ENCODE measurements at regions not wholly inside any gene's neighbourhood (a gene's known extent, or its start where the extent isn't known, plus 50 kb on each side); places are given as distances from the start of the nearest gene placed in this dataset.

DNA sequence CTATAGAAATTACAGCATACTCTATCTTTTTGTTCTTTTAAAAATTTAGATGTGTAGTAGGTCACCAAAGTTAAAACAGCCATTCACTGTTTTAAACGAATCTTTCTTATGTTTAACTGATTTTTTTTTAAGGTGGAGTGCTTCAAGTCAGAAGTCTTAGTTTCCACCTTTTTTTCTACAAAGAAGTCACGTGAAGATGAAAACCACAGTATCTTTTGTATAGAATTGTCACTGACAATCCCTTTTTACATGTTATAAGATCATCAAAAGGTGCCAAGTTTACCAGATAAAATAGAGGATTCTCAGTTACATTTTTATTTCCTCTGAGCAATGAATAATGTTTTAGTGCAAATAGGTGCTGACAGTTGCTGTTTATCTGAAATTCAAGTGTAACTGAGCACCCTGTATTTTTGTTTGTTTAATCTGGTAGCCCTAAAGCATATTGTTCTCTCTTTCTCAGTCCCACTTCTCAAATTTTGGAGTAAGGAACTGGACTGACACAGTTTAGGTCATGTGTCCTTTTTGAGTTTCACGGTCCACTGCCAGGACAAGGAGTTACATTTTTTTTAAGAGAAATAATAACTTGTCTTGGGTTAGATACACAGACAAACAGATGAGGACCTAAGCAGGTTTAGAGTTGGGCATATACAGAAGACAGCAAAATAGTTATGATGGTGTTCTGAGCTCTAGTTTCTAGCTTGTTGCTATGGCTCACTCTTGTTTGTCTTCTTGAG lies 233.2 kb upstream of the MBL2 start:
- no peak for DNase-seq (ENCODE audit: low spot score)

DNA sequence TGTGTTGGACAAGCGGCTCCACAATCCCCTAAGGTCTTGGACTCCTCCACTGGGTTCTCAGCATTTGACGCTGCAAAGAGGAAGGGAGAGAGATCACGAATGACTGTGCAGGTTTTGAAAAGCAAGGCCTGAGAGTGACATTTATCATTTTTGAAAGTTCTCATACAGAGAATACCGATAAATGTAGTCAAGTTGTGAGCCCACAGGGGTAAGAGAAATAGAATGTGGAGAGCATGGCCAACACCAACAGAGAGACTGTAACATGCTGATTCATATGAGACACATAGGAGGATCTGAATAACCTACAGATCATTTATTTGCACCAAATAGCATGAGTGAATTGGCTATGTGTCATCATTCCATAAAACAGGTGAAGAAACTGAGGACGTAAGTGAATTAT lies 230.5 kb upstream of the MBL2 start:
- DNase-seq (ENCODE audit: low spot score): no peak

DNA sequence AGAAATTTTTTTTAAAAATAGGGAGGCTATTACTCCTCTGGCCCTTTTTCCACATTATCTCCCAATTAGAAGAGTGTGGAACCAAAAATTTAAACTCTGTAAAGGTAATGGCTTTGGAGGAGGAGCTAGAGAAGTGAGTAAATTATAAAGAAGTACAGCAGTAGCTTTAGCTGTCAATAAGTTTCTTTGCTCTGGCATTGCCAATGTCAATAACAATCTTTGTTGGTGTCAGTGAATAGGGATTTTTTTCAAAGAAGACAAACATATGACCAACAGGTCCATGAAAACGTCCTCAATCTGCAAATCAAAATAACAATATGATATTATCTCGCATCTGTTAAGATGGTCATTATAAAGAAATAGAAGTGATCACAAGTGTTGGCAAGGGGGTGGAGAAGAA lies 227.1 kb upstream of the MBL2 start:
- DNase-seq (ENCODE audit: low spot score): no peak

DNA sequence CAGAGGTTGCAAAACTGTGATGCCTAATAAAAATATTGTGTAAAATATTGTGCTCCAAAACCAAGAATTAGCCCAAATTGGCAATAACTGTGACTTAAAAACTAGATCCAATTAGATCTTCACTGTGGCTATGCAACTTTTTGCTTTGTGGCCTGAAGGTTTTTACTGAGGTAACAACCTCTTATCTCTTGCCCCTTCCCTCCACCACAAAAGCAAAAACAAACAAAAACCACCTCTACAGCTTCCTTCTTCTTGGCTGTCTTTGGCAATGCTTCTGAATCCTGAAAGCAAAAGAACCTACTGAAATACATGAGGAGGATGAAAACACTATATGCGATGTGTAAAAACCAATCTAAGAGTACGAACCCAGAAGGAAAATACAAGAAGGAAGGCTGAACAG lies 226.7 kb upstream of the MBL2 start:
- DNase-seq (ENCODE audit: low spot score): no peak

DNA sequence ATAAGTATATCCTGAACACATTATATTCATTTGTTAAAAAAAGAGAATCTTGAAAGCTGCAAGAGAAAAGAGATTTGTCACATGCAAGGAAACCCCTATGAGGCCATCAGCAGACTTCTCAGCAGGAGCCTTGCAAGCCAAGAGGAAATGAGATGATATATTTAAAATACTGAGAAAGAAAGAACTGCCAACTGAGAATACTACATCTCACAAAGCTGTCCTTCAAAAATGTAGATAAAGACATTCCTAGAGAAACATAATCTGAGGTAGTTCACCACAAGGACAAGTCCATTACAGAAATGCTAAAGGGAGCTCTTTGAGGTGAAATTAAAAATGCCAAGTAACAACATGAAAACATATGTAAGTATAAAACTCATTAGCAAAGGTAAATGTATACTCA lies 224.4 kb upstream of the MBL2 start:
- no peak for DNase-seq (ENCODE audit: low spot score)

DNA sequence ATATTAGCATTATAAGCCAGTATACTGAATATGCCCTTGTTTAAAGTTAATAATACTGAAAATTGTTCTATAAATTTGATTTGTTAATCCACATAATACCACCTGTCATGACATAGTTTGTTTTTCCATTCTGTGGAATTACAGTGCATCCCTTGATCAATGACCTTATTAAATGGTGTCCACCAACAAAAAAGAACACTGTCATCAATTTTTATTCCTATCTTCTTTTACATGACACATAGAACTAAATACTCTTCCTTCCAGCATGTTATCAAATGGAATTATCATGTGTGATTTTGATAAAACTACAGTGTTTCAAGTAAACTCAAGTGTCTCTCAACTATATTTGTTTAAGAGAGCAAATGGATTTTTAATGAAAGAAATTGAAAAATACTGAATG lies 221.8 kb upstream of the MBL2 start:
- DNase-seq (ENCODE audit: low spot score): no peak

DNA sequence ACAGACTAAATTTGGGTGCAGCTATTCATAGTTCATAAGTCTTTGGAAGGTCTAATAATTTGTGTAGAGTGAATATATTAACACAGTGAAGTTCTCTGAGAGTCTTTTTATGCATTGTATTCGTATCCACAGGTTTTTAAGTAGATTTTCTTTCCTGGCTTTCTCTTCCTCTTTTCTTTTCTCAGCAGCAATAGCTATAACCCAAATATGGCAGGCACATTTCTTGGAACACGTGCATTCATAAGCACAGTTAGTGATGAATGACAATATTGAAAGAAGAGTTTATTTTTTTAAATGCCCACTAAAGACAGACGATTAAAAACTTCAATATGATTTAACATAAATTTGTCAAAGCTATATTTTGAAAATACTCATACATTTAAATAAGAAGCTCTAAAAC lies 220.5 kb upstream of the MBL2 start:
- DNase-seq (ENCODE audit: low spot score): no peak

DNA sequence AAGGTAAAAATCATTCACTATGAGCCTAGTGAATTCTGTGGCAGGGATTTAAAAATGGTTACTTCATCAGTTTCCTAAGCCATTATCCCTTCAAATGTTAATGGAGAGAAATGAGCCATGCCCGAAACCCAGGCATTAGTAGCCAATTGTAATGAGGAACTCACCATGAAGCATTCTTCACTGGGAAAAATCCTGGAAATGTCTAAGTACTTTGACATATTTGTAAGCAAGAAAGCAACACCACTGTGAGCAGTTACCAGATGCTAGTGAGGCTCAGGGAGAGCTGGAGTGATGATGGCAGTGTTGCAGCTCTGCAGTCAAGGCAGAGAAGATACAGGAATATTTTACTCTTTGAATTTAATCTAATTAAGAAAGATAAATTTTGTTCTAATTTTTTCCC lies 220.0 kb upstream of the MBL2 start:
- no peak for DNase-seq (ENCODE audit: low spot score)

DNA sequence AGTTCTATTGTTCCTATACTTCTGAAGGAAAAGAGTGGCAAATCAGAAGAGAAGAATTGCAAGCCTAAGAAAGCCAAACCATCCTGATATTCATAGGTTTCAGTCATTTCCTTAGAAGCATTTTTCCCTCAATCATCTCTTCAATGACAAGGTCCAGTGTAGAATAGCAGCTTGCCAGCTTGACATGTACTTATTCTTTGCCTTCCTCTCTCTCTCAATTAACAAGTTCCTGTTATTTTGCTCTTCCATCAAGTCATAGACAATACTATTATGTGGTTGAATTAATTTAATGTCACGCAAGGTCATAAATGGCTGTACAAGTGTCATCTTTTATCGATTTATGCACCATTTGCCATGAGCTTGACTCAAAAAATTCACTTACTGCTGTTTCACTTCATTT lies 216.3 kb upstream of the MBL2 start:
- DNase-seq (ENCODE audit: low spot score): no peak

DNA sequence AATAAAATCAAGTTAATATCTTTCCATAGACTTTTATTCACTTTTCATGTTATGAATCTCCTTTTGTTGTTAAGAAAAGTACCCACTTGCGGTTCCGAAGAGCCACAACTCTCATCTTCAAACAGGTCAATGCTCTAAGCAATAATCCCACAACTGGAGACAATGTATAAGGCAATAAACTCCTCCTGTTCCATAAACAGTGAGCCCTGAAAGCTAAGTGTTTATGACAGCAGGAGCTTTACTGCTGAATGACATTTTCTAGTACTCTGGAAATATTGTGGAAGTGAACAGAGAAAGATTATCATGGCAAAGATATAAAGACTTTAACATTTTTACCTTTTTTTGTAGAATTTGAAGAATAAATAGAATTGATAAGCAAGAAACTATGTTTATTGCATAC lies 213.5 kb upstream of the MBL2 start:
- DNase-seq (ENCODE audit: low spot score): no peak

DNA sequence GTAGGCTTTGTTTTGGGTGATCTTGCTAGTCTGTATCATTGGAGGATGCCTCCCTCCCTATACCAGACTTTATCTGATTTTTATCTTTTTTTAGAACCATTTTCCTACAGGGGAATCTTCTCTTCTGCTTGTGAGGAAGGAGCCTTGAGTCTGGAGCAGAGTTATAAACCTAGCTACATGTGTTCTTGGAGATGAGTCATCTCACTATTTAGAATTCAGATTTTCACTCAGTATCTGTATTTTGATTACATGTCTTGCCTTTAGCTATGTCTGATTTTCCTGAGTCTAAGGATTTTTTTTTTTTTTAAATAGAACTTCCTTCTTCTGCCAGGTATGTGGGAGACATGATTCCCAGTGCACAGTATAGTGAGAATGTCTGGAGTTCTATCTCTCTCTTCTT lies 211.6 kb upstream of the MBL2 start:
- DNase-seq (ENCODE audit: low spot score): no peak

DNA sequence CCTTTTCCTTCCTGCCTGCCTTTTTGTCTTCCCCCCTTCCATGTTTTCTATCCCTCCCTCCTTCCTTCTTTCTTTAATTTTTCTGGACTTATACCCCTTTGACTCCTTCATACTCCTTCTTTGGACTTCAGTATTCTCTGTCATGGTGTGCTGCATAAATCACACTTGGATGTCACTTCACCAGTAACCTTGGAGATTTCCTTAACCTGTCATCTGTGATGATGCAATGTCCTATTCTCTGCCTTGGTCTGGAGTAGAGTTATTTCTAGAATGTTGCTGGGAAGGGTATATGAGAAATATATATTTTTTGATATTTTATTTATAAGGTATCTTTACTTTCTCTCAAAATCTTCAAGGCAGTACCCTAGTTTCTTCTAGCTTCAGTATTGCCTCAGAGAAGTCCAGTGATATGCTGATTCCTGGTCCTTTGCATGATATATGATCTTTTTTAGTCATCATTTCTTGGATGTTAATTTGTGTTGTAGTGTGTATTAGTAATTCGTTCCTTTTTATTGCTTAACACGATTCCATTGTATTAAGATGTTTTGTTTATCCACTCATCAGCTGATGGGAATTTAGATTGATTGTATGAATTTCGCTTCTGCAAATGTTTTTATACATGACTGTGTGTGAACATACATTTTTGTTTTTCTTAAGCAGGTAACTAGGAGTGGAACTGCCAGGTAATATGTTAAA lies 206.9 kb upstream of the MBL2 start:
- no peak for DNase-seq (ENCODE audit: low spot score)

DNA sequence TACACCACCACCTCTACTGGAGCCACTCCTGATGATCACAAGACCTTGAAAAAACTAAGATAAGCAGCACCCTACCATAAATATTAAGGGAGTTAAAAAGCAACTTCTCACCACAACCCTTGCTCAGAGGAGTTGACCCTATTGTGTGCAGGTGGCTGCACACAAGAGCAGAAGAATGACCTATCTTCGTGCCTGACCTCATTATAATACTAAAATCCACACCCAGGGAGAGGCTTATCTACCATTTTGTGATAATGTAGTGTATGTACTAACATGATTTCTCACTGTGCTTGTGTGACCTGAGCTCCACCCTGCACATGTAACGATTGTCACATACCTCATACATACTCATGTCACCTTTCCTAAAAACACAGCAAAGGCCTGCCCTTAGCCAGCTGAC lies 205.0 kb upstream of the MBL2 start:
- DNase-seq (ENCODE audit: low spot score): no peak

DNA sequence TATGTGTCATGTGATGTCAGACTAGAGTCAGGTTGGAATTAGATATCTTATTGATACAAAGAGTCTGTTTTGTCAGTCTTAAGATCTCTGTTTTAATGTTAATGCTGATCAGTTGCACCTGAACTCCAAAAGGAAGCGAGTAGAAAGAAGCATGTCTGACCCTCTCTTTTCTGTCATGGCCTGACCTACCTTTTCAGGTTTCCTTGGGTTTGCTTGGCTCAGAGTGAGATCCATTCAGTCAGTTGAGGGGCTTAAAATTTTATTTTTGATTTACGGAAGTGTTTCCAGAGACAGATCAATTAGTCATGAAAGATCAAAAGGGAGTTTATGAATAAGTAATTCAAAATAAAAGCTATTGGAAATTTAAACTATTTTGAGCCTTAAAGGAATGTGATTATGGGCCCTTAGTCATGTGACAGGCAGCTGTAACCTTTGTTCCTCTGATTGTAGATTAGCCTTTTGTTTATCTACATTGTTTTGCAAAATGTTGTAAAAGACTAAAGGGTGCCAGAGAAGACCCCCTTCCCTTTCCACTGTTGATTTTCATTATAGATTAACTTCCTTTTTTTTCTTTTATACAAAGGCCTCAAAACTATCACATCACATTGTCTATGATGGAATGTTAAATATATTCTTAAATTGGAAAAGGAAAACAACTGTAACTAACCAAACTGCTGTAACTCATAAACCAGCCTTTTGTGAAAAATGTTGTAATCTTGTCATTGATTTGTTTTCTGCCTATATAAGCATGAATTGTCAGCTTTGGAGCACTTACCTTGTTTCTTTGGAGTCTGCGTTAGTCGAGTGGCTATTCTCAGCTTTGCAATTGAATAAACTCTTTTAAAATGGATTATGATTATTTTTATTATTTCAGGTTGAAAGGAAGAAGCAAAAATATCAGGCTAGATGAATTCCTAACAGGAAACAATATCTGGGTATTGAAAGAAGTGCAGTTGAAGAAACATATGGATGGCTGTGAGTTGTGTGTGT lies 195.5 kb upstream of the MBL2 start:
- DNase-seq (ENCODE audit: low spot score): no peak

DNA sequence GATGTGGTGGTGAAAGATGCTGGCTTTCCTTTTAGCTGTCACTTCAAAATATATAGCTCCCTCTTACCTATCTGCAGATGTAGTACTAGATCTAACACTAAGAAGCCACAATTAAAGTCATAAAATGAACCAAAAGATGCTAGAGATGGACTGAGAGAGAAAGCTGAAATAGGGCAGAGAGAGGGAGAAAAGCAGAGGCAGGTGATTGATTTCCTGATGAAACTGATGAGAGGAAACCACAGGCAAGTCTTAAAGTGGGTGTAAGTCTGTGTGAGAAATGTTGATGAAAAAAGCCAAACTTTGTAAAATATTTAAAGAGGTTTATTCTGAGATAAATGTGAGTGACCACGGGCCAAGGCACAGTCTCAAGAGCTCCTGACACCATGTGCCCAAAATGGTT lies 194.3 kb upstream of the MBL2 start:
- no peak for DNase-seq (ENCODE audit: low spot score)

DNA sequence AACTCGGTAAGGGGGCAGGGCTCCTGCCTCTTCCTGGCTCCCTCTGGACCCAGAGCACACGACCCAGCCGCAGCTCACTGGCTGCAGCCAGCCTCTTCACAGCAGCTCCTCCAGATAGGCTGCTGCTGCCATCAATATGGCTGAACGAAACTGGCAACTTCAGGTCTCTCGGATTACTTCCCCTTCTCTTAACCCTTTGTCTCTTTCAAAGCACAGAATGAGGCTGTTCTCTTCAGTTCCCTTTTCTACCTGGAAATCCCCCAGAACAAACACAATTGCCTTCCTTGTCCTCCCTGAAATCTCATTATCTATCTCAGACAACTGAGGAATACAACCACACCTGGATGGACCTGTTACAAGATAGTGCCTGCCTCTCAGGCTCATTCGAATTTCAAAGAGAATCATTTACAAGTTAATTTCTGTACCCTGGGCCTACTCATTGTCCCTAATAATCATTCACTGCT lies 193.4 kb upstream of the MBL2 start:
- DNase-seq (ENCODE audit: low spot score): no peak

DNA sequence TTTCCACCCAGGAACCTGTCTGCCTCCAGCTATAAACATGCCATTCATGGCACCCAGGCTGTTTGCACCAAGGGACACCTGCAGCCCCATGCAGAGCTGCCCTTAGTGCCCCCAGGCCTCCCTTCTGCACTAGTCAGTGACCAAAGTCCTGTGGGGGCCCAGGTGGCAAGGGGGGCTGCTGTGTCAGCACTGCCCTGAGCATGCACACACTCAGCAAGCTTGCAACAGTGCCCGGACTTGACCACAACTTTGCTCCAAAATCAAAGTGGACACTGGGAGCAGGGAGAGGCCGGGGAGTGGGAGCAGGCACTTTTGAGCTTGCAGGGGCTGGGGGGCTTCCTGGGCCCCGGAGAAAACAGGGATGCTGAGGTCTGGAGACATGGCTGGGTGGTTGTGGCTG lies 192.9 kb upstream of the MBL2 start:
- no peak for DNase-seq (ENCODE audit: low spot score)

DNA sequence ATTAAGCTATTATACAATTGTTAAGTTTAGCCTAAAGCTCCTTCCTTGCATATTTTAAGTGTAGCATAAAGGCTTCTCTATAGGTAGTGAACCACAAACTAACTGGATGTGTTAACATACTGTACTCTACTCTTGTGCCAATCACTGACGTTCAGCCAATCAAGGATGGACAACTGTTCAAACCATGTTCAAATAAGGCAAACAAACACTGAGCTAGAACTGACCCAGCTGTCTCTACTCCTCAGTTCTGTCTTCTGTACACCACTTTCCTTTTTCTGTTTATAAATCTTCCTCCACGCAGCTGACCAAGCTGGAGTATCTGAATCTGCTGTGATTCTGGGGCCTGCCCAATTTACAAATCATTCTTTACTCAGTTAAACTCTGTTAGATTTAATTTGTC lies 188.7 kb upstream of the MBL2 start:
- no peak for DNase-seq (ENCODE audit: low spot score)

DNA sequence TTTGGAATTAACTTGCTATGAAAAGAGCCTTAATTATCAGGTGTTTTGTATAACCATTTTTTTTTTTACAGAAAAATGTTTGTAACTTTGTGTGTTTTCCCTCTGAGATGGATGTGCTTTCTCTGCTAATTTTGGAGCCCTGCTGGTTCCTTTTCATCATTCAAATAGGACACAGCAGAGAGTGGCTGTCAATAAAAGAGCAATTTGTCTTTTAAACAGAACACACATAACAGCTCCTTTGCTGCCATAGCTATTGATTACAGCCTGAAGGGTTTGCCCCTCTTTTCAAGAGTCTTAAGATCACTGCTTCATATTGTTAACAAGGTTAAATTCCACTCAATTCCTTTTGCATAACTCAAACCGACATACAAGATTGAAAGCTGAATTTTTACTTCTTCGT lies 187.2 kb upstream of the MBL2 start:
- DNase-seq (ENCODE audit: low spot score): no peak

DNA sequence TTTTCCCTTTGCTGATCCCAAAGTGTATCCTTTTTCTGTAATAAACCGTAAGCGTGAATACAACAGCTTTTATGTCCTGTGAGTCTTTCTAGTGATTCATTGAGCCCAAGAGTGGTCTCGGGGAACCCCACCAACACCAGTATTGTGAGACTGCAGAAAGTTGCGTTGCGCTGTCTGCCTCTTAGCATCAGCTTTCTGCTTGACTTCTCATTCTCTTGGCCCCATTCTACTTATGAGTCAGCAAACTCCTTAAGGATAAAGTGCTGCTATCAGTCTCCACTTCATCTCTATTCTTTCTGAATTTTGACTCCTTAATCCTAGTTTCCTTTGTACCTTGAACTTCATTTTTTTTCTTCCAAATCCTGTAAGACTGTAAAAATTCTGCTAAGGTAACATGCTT lies 184.3 kb upstream of the MBL2 start:
- no peak for DNase-seq (ENCODE audit: low spot score)

DNA sequence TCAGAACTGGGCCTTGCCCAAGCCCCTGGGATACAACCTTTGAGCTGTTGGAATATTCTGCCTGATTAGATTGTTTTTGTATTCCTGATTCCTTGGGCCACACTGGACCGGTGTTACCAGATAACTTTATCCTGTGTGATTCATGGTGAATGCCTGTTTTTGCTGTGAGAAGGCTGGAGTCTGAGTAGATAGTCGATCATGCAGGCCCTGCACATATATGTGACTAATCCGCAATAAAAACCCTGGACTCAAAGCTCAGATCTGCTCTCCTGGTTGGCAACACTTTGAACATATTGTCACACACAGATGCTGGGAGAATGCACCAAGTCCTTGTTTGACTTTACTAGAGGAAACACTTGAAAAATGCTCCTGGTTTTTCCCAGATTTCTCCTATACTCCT lies 183.9 kb upstream of the MBL2 start:
- no peak for DNase-seq (ENCODE audit: low spot score)

DNA sequence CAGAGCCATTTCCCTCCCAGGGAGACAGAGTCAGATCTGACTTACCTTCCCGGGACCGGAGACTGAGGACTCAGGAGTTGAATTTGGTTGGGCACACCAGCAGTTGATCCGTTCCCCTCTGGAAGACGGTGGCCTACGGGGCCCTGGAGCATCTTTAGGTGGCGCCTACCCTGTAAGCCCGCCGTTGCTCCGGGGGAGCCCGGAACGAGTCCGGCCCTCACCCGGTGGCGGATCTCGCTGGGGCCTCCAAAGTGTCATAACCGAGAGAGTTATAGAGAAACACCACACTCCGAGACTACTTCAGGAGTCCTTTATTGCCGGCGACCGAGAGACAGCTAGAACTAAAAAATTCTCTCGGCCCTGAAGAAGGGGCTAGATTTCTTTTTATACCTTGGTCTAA lies 182.8 kb upstream of the MBL2 start:
- DNase-seq (ENCODE audit: low spot score): no peak

DNA sequence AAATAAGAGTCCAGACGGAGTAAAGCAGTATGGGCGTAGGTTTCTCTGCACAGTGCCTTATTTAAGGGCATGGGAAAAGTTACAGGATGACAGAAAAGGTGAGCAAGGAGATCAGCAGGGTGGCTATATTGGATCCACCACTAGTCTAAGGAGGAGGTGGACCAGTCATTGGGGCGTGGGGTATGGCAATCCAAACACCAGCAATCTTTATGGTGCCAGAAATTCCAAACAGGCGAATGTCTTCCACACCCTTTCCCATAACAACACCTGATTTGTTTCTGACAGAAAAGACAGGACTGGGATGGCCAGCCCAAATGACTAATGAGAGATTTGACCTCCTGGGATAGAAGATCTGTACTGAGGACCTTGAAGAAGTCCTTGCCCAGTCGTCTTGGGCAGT lies 181.8 kb upstream of the MBL2 start:
- peak; percentile 26 for DNase-seq (ENCODE audit: low spot score)

Measured in LoVo (cell line).